HG02840 (cell line): ENCODE measurements at regions not wholly inside any gene's neighbourhood (a gene's known extent, or its start where the extent isn't known, plus 50 kb on each side); places are given as distances from the start of the nearest gene placed in this dataset.
"Not testable (repeated sequence)": the region's sequence is repeated elsewhere in the genome, so short reads cannot be mapped to it uniquely, and the experiment has no call there.

Experiments
- ATAC-seq: cut with Tn5 transposase; IDR thresholded peaks from one replicate; pipeline ENCODE4 v1.9.1; 2021; ENCODE audit warnings: mild to moderate bottlenecking, moderate library complexity, moderate number of reproducible peaks; ENCODE audit not compliant: unreplicated experiment, low FRiP score

- no peak for ATAC-seq
These were observed 193.0 kb downstream of the TXNL1 start for GRCh38 chr18:56445422-56445821.

DNA sequence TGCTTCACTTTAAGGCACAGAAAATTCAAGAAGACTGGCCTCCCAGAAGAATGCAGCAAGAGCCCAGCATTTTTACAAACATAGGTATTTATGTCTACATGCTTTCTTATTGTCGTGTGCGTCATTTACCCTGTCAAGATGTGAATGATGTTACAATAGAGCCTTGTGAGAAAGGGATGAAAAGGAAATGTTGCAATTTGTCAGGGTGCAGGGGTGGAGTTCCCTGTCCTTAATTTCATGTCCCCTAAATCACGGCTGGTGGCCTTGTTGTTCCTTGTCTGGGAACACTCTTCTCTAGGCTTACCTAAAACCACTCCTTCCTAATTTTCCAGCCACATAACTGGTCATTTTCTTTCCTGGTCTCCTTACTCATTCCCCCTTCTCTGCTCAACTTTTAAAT lies 194.2 kb downstream of the TXNL1 start:
- no peak for ATAC-seq

- no peak for ATAC-seq
These were observed 195.1 kb downstream of the TXNL1 start for GRCh38 chr18:56443166-56443907.

DNA sequence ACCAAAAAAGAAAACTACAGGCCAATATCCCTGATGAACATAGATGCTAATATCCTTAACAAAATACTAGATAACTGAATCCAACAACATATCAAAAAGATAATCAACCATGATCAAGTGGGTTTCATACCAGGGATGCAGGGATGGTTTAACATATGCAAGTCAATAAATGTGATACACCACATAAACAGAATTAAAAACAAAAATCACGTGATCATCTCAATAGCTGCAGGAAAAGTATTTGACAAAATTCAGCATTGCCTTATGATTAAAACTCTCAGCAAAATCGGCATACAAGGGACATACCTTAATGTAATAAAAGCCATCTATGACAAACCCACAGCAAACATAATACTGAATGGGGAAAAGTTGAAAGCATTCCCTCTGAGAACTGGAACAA lies 199.9 kb downstream of the TXNL1 start:
- not testable (repeated sequence) for ATAC-seq

DNA sequence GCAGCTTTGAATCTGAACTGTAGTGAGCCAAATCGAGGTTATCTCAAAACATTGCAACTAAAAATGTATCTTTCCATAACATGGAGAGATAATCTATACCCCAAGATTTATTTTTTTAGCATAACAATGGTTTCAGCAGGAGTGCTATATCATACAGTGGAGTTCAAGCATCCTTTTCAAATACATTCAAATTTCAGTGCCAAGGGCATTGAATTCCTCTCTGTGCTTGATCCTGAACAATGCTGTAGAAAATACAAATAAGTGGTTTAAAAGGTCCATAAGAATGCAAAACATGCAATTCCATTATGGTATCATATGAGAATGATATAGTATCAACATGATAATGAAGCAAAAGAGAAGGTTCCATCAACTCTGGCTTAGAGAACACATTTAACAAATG lies 201.7 kb downstream of the TXNL1 start:
- no peak for ATAC-seq

GRCh38 chr18:56433919-56434318 lies 204.5 kb downstream of the TXNL1 start:
- ATAC-seq, result no peak

DNA sequence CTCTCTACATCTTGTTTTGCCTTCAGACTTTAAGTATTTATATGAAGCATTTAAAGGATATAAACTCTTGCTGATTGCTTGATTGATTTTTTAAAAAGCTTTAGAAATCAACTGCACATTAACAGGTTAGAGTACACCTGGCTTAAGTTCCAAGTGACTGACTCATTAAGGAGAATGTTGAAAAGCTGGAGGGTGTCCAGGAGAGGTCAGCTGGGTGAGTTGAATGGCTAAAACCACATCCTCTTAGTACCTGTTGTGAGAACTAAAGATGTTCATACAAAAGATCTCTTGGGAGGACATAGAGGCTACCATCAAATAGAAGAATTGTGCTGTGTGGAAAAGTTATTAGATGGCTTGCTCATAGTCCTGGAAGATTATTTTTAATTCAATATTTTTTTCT lies 206.8 kb downstream of the TXNL1 start:
- no peak for ATAC-seq

GRCh38 chr18:56423626-56424025 lies 214.8 kb downstream of the TXNL1 start:
- ATAC-seq, result no peak

DNA sequence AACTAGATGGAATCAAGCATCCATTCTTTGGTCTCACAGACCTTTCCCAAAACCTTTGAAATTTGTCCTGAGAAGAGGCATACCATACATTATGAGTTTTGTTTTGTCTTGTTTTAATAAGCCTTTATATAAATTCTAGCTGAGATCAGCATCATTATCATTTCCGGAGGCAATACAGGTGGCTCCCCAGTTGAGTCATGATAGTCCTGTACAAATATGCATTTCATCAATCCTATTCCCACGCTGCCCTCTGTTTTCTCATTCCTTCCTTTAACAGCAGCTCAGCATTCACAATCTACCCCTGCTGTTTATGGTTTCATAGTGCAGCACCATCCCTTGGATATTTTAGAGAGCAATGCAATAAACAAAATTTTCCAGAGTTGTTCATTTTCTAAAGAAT lies 216.7 kb downstream of the TXNL1 start:
- no peak for ATAC-seq

DNA sequence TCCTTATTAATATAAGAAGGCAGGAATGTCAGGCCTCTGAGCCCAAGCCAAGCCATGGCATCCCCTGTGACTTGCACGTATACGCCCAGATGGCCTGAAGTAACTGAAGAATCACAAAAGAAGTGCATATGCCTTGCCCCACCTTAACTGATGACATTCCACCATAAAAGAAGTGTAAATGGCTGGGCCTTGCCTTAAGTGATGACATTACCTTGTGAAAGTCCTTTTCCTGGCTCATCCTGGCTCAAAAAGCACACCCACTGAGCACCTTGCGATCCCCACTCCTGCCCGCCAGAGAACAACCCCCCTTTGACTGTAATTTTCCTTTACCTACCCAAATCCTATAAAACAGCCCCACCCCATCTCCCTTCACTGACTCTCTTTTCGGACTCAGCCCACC lies 217.5 kb downstream of the TXNL1 start:
- not testable (repeated sequence) for ATAC-seq

DNA sequence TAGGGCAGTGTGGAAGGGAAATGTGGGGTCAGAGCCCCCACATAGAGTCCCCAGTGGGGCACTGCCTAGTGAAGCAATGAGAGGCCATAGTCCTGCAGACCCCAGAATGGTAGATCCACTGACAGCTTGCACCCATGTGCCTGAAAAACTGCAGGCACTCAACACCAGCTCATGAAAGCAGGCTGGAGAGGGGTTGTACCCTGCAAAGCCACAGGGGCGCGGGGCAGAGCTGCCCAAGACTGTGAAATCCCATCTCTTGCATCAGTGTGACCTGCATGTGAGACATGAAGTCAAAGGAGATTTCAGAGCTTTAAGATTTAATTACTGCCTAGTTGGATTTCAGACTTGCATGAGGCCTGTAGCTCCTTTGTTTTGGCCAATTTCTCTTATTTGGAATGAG lies 224.0 kb downstream of the TXNL1 start:
- no peak for ATAC-seq

DNA sequence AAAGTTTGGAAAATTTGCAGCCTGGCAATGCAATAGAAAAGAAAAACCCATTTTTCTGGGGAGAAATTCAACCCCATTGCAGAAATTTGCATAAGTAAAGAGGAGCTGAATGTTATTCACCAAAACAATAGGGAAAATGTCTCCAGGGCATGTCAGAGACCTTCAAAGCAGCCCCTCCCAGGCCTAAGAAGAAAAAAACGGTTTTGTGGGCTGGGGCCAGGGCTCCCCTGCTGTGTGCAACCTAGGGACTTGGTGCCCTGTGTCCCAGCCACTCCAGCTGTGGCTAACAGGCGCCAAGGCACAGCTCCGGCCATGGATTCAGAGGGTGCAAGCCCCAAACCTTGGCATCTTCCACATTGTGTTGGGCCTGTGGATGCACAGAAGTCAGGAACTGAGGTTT lies 224.5 kb downstream of the TXNL1 start:
- no peak for ATAC-seq

DNA sequence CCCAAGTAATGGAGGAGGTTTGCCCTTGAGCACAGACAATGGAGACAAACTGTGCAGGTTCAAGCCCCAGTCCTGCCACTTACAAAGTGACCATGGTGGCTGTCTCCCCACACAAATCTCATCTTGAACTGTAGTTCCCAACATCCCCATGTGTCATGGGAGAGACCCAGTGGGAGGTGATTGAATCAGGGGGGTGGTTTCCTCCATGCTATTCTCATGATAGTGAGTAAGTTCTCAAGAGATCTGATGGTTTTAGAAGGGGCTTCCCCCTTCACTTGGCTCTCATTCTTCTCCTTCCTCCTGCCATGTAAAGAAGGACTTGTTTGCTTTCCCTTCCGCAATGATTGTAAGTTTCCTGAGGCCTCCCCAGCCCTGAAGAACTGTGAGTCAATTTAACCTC lies 225.4 kb downstream of the TXNL1 start:
- ATAC-seq, result no peak

DNA sequence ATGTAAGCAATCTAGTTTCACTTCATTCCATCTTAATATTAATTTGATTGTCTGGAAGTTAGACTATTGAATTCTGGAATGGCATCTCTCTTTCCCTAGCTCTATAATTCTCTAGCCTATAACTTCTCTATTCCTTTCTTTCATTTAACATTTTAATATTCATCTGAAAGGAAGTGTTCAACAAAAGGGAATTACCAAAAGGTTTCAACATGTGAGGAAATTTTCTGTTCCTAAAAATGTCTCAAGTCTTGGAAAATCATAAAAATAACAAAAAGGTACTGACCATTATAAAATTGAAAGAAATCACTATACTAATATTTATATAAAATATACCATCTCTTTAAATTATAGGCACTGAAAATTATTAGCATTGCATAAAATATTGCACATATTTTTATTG lies 228.7 kb downstream of the TXNL1 start:
- no peak for ATAC-seq

- no peak for ATAC-seq
These were observed 230.7 kb downstream of the TXNL1 start for GRCh38 chr18:56407646-56408180.

GRCh38 chr18:56402872-56403516 lies 235.4 kb downstream of the TXNL1 start:
- ATAC-seq, result no peak

GRCh38 chr18:56393870-56394269 lies 244.5 kb downstream of the TXNL1 start:
- no peak for ATAC-seq

GRCh38 chr18:56391931-56392590 lies 246.3 kb downstream of the TXNL1 start:
- no peak for ATAC-seq

GRCh38 chr18:56390626-56391025 lies 247.8 kb downstream of the TXNL1 start:
- no peak for ATAC-seq

GRCh38 chr18:56389190-56389589 lies 249.2 kb downstream of the TXNL1 start:
- ATAC-seq, result no peak

GRCh38 chr18:56388571-56388970 lies 249.8 kb downstream of the TXNL1 start:
- ATAC-seq, result no peak
